ENCODE measurements at regions not wholly inside any gene's neighbourhood (a gene's known extent, or its start where the extent isn't known, plus 50 kb on each side); places are given as distances from the start of the nearest gene placed in this dataset.

- H3K4me1 Mint-ChIP-seq: peaks cover 31% of the 10 kb centered on the region
- peaks cover 24% of the 10 kb centered on the region for H3K27me3 Mint-ChIP-seq (ENCODE audit: low read depth)
- H3K27ac Mint-ChIP-seq: no peak overlapping the region
- no peaks in the 10 kb centered on the region for H3K36me3 Mint-ChIP-seq
- H3K9me3 Mint-ChIP-seq: no peaks in the 10 kb centered on the region
- TF ChIP-seq, protein P1, sequence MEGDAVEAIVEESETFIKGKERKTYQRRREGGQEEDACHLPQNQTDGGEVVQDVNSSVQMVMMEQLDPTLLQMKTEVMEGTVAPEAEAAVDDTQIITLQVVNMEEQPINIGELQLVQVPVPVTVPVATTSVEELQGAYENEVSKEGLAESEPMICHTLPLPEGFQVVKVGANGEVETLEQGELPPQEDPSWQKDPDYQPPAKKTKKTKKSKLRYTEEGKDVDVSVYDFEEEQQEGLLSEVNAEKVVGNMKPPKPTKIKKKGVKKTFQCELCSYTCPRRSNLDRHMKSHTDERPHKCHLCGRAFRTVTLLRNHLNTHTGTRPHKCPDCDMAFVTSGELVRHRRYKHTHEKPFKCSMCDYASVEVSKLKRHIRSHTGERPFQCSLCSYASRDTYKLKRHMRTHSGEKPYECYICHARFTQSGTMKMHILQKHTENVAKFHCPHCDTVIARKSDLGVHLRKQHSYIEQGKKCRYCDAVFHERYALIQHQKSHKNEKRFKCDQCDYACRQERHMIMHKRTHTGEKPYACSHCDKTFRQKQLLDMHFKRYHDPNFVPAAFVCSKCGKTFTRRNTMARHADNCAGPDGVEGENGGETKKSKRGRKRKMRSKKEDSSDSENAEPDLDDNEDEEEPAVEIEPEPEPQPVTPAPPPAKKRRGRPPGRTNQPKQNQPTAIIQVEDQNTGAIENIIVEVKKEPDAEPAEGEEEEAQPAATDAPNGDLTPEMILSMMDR (IDR thresholded peaks at IDR 0.05; ENCODE audit: unreplicated experiment): no peak
- H3K4me3 Mint-ChIP-seq: no peak overlapping the region
- DNase-seq (ENCODE audit: low spot score in 2 of 2, unreplicated experiment in 2 of 2): no peak
Measured at GRCh38 chr7:25391961-25392587, 163.8 kb upstream of the NPVF start.

DNA sequence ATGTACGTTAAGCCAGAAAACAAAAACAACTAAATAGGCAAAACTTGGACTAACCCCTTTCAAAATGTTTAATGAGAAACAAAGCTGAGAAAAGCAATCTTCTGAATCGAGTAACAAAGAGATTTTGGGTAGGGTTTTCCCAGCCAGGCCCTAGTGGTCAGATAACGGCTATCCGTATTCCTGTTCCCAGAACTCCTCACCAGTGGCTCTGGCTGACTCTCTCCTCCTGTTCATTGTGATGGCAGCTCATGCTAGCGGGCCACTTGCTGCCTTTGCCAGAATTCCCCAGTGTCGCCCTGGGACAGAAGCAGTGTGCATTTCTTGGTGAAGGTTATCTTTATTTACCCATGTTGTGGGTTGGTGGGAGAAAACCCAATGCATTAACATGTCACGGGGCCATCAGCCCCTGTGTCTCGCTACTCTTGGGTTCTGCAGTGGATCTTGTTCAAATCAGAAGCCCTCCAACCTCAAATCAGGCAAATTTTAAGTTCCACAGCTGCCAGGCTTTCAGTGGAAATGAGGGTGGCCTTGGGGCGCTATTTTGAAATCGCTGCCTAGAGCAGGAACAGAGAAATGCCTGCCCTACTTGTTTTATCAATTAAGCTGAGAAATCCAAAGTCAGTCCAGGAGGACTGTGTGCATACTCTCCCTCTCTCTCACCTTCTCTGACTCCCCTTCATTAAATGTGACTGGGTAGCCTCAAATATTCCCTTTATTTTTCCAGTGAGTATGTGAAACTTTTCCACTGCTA, 164.5 kb upstream of the NPVF start:
- TF ChIP-seq, protein P1 (IDR thresholded peaks at IDR 0.05; ENCODE audit: unreplicated experiment): no peak
- no peaks in the 10 kb centered on the region for H3K36me3 Mint-ChIP-seq
- H3K4me1 Mint-ChIP-seq: peaks cover 31% of the 10 kb centered on the region
- no peaks in the 10 kb centered on the region for H3K9me3 Mint-ChIP-seq
- no peak for DNase-seq (ENCODE audit: low spot score in 2 of 2, unreplicated experiment in 2 of 2)
- no peak overlapping the region for H3K4me3 Mint-ChIP-seq
- peaks cover 25% of the 10 kb centered on the region for H3K27me3 Mint-ChIP-seq (ENCODE audit: low read depth)
- H3K27ac Mint-ChIP-seq: no peak overlapping the region

DNA sequence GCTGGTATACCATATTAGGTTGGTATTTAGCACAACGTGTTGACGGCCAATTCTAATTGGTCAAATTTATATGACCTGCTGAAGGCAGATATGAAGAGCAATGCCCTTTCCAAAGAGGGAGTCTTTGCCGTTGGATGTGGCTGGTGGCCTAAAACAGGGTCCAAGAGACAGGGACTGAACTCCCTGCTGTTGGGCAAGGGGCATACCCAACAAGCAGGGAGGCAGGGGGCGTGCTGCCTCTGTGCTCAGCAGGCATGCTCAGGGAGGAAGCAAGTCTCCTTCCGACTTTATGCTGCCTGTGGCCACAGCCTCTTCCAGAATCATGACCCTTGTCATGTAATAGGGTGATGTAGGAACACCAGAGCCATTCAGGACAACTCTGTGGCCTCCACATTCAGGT, 167.7 kb upstream of the NPVF start:
- Mint-ChIP-seq H3K9me3 (no peaks in the 10 kb centered on the region), H3K27ac (no peak overlapping the region), H3K36me3 (no peaks in the 10 kb centered on the region), H3K4me3 (no peak overlapping the region), H3K4me1 (peaks cover 29% of the 10 kb centered on the region), H3K27me3 (ENCODE audit: low read depth) (peaks cover 16% of the 10 kb centered on the region)
- TF ChIP-seq, protein P1 (IDR thresholded peaks at IDR 0.05; ENCODE audit: unreplicated experiment): no peak
- DNase-seq (ENCODE audit: low spot score in 2 of 2, unreplicated experiment in 2 of 2): no peak

GRCh38 chr7:25396668-25397067, 168.4 kb upstream of the NPVF start:
- Mint-ChIP-seq H3K4me1 (peaks cover 26% of the 10 kb centered on the region), H3K27ac (no peak overlapping the region), H3K36me3 (no peaks in the 10 kb centered on the region), H3K4me3 (no peak overlapping the region), H3K9me3 (no peaks in the 10 kb centered on the region), H3K27me3 (ENCODE audit: low read depth) (peaks cover 18% of the 10 kb centered on the region)
- no peak for DNase-seq (ENCODE audit: low spot score in 2 of 2, unreplicated experiment in 2 of 2)
- TF ChIP-seq, protein P1 (IDR thresholded peaks at IDR 0.05; ENCODE audit: unreplicated experiment): no peak

GRCh38 chr7:25398418-25398817, 170.1 kb upstream of the NPVF start:
- DNase-seq (ENCODE audit: low spot score in 2 of 2, unreplicated experiment in 2 of 2): no peak
- Mint-ChIP-seq H3K4me1 (peaks cover 18% of the 10 kb centered on the region), H3K4me3 (no peak overlapping the region), H3K27me3 (ENCODE audit: low read depth) (peaks cover 36% of the 10 kb centered on the region), H3K27ac (no peak overlapping the region), H3K9me3 (no peaks in the 10 kb centered on the region), H3K36me3 (no peaks in the 10 kb centered on the region)
- TF ChIP-seq, protein P1 (IDR thresholded peaks at IDR 0.05; ENCODE audit: unreplicated experiment): no peak

Data from mesothelial cell of epicardium (in vitro differentiated cells).